HL-60 (cell line): ENCODE measurements at regions not wholly inside any gene's neighbourhood (a gene's known extent, or its start where the extent isn't known, plus 50 kb on each side); places are given as distances from the start of the nearest gene placed in this dataset.

Experiments used
- DNase-seq, 2 experiments: peaks; one replicate each; pipeline ENCODE4 v3.0.0-alpha.2; 2010 to 2020; ENCODE audit warnings: low read depth in 1 of 2, low spot score in 1 of 2
- H3K27ac ChIP-seq: fragments of 250-450 bp; sonication (Bioruptor Pico); replicated peaks from 2 replicates; pipeline ENCODE4 v1.5.1; 2020; ENCODE audit warnings: mild to moderate bottlenecking, moderate library complexity
- H3K27me3 ChIP-seq: fragments of 250-450 bp; sonication (Bioruptor Pico); 2 replicates; pipeline ENCODE4 v1.5.1; 2021; ENCODE audit warnings: mild to moderate bottlenecking, moderate library complexity; ENCODE audit not compliant: insufficient read depth, poor library complexity, severe bottlenecking
- H3K4me3 ChIP-seq: replicated peaks from 2 replicates; pipeline ENCODE4 v1.5.1; 2011; ENCODE audit warnings: mild to moderate bottlenecking, control low read depth, low read length; ENCODE audit not compliant: insufficient read depth
- GABPA ChIP-seq: IDR thresholded peaks from 2 replicates; pipeline ENCODE4 v1.6.1; 2012; ENCODE audit warnings: low read depth
- POLR2AphosphoS5 ChIP-seq: IDR thresholded peaks from 2 replicates; pipeline ENCODE4 v1.6.1; 2012; ENCODE audit warnings: low read depth
- SPI1 ChIP-seq: IDR thresholded peaks from 2 replicates; pipeline ENCODE4 v1.6.1; 2012; ENCODE audit warnings: low read depth, mild to moderate bottlenecking, borderline replicate concordance
- TF ChIP-seq, protein P1 (sequence below): IDR thresholded peaks from 2 replicates; pipeline ENCODE4 v1.6.1; 2012; ENCODE audit warnings: low read depth; ENCODE audit not compliant: insufficient replicate concordance
- TF ChIP-seq, protein P2 (sequence below): IDR thresholded peaks from one replicate; pipeline ENCODE4 v1.5.1; 2011; ENCODE audit warnings: low read length, control low read depth, inconsistent platforms; ENCODE audit not compliant: insufficient read depth

GRCh38 chr11:93253111-93253510, 55.3 kb upstream of the SLC36A4 start:
- Histone ChIP-seq H3K4me3 (no peak overlapping the region), H3K27me3 (peaks cover 2% of the 10 kb centered on the region), H3K27ac (no peak overlapping the region)
- TF ChIP-seq SPI1 = no peak
- no peak for TF ChIP-seq POLR2AphosphoS5
- TF ChIP-seq, protein P1, sequence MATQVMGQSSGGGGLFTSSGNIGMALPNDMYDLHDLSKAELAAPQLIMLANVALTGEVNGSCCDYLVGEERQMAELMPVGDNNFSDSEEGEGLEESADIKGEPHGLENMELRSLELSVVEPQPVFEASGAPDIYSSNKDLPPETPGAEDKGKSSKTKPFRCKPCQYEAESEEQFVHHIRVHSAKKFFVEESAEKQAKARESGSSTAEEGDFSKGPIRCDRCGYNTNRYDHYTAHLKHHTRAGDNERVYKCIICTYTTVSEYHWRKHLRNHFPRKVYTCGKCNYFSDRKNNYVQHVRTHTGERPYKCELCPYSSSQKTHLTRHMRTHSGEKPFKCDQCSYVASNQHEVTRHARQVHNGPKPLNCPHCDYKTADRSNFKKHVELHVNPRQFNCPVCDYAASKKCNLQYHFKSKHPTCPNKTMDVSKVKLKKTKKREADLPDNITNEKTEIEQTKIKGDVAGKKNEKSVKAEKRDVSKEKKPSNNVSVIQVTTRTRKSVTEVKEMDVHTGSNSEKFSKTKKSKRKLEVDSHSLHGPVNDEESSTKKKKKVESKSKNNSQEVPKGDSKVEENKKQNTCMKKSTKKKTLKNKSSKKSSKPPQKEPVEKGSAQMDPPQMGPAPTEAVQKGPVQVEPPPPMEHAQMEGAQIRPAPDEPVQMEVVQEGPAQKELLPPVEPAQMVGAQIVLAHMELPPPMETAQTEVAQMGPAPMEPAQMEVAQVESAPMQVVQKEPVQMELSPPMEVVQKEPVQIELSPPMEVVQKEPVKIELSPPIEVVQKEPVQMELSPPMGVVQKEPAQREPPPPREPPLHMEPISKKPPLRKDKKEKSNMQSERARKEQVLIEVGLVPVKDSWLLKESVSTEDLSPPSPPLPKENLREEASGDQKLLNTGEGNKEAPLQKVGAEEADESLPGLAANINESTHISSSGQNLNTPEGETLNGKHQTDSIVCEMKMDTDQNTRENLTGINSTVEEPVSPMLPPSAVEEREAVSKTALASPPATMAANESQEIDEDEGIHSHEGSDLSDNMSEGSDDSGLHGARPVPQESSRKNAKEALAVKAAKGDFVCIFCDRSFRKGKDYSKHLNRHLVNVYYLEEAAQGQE = no peak
- no peak for TF ChIP-seq GABPA
- no peak for DNase-seq

DNA sequence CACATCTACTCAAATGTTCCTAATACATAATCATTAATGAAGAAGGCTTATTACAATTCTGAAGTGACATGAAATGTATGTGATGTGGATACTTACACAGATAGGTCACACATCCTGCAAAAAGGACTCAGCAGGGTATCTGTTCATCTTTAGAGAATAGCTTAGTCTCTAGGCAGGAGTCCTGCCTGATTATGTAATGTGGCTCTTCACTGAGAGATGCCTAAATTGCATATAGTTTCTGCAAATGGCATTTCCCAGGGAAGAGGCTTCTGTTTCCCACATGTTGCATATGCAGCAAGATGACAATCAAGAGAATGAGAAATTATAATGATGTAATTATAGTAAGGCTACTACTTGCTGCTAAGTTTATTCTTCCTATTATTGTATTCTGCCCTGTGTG, 58.8 kb upstream of the SLC36A4 start:
- Histone ChIP-seq H3K27me3 (peaks cover 2% of the 10 kb centered on the region), H3K27ac (no peak overlapping the region), H3K4me3 (no peak overlapping the region)
- TF ChIP-seq POLR2AphosphoS5 (no peak), SPI1 (no peak), GABPA (no peak)
- TF ChIP-seq, protein P1 = no peak
- TF ChIP-seq, protein P2, sequence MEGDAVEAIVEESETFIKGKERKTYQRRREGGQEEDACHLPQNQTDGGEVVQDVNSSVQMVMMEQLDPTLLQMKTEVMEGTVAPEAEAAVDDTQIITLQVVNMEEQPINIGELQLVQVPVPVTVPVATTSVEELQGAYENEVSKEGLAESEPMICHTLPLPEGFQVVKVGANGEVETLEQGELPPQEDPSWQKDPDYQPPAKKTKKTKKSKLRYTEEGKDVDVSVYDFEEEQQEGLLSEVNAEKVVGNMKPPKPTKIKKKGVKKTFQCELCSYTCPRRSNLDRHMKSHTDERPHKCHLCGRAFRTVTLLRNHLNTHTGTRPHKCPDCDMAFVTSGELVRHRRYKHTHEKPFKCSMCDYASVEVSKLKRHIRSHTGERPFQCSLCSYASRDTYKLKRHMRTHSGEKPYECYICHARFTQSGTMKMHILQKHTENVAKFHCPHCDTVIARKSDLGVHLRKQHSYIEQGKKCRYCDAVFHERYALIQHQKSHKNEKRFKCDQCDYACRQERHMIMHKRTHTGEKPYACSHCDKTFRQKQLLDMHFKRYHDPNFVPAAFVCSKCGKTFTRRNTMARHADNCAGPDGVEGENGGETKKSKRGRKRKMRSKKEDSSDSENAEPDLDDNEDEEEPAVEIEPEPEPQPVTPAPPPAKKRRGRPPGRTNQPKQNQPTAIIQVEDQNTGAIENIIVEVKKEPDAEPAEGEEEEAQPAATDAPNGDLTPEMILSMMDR = no peak
- DNase-seq = no peak

DNA sequence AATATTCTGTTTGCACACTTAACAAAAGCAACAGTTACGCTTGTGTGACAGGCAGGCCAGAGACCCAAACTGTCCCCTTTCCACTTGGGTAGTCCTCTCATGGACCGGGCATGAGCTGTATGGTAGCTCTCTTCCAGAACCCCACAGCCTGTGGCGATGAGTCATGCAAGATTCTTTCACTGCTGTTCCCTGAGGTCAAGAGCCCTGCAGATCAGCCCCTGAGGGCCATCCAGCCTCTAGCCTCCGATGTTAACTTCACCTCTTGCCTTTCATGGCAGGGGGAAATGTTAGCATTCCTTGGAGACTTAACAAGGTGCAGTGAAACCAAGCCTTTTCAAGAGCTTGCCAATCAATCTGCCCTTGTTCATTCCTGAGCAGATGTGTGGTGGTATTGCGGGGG, 63.2 kb upstream of the DEUP1 start:
- no peak for TF ChIP-seq POLR2AphosphoS5
- TF ChIP-seq SPI1 = no peak
- TF ChIP-seq, protein P2 = no peak
- TF ChIP-seq, protein P1 = no peak
- Histone ChIP-seq H3K27me3 (no peaks in the 10 kb centered on the region), H3K4me3 (no peak overlapping the region), H3K27ac (no peak overlapping the region)
- DNase-seq = no peak
